HG02852 (cell line): ENCODE measurements at regions not wholly inside any gene's neighbourhood (a gene's known extent, or its start where the extent isn't known, plus 50 kb on each side); places are given as distances from the start of the nearest gene placed in this dataset.
"Not testable (repeated sequence)": the region's sequence is repeated elsewhere in the genome, so short reads cannot be mapped to it uniquely, and the experiment has no call there.

Experiments used
- ATAC-seq: cut with Tn5 transposase; IDR thresholded peaks from one replicate; pipeline ENCODE4 v1.9.1; 2021; ENCODE audit warnings: mild to moderate bottlenecking, moderate library complexity; ENCODE audit not compliant: unreplicated experiment

DNA sequence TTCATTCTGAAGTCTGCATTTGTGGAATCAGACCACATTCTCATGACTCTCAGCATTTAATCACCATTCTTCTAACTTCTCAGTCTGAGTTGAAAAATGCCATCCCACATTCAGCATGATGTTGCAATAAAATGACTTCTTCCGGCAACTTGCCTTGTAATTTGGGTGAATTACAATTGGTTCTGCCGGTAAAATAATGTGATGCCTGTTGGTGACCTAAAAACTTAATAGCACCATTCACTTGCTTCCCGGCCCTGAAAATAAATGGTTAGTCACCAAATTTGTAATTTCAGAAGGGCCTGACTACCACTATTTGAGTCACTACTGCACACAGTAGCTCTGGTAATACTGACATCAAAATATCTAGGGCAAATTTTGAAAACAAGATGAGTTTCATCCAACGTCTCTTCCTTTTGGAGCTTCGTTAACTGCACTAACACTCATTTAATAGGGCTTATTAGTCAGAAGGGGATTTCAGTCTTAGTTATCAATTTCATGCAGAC lies 637.1 kb upstream of the CHAC2 start:
- ATAC-seq, result peak; percentile 54

DNA sequence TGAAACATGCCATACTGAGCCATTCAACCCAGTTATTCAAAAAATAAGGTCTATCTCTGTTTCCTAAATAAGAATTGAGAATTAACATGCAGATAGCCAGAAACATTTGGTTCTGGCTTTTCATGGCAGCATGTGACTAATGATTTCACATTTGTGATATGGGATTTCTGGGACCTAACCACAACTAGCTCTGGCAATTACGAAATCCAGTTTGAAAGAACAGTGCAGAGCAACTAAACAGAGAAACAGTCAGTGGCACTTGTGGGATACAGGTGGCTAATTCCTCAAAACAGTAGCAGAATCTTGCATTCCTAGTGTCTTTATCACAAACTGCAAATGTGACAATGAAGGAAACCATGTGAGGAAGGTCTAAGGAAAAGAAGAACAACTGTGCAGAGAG lies 637.8 kb upstream of the CHAC2 start:
- ATAC-seq, result no peak

DNA sequence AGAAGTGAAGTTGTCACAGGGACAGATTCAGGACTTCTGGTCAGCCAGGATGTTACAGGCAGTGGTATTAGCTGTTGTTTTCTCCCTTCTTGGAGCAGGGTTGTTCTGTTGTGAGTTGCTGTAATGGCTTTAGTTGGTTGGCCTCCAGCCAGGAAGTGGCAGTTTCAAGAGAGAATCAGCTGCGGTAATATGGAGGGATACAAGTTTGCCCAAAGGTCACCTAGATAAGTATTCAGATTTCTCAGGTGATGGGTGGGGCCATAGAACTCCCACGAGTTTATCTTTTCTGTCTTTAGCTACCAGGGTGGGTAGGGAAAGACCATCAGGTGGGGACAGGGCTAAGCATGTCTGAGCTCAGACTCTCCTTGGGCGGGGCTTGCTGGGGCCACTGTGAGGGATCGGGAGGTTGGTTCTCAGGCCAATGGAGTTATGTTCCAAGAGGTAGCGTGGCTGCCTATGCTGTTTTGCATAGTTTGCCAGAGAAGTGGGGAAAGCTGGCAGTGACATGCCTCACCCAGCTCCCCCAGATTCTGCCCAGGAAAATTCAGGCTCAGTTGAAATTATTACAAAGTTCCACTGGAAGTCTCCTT lies 640.4 kb upstream of the CHAC2 start:
- no peak for ATAC-seq

DNA sequence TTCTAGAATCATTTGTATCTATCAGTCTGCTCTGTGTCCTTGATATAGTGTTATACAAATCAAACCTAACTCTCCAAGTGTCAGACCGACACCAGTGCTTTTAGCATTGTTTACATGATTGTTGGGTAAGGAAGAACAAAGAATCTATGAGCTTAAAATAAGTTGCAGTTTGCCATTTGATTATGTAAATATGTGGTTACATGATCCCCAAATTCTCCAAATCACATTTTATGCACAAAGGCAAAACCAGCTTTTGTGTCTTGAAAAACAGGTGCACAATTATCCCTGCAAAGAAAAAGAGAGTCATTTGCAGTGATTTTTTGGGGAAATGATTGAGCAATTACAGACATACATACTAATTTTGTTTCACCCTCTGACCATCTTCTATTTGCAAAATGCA lies 652.6 kb upstream of the CHAC2 start:
- ATAC-seq, result no peak

DNA sequence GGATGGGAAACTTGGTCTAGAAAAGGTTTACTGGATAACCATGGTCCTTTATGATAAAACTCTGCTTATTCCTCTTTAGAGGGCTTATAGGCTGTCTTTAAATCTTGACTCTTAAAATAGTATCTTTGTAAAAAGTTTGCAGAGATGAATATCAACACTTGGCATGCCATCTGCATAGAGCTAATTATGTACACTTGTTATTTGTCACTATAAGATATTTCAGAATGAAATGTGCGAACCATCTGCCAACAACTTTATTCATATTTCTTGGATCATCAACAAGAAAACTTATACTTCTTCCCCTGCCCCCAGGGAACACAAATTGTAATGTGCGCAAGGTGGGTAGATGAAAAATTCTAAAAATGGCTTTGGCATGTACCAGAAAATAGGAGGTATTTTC lies 653.0 kb upstream of the CHAC2 start:
- no peak for ATAC-seq

DNA sequence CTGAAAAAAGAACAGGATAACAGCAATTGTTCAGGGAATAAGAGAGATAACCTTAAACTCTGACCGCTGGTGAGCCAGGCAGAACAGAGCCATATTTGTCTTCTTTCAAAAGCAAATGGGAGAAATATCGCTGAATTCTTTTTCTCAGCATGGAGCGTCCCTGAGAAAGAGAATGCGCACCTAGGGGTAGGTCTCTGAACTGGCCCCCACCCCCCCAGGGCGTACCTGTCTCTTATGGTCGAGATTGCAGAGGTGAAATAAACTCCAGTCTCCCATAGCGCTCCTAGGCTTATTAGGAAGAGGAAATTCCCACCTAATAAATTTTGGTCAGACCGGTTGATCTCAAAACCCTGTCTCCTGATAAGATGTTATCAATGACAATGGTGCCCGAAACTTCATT lies 655.2 kb upstream of the CHAC2 start:
- not testable (repeated sequence) for ATAC-seq

DNA sequence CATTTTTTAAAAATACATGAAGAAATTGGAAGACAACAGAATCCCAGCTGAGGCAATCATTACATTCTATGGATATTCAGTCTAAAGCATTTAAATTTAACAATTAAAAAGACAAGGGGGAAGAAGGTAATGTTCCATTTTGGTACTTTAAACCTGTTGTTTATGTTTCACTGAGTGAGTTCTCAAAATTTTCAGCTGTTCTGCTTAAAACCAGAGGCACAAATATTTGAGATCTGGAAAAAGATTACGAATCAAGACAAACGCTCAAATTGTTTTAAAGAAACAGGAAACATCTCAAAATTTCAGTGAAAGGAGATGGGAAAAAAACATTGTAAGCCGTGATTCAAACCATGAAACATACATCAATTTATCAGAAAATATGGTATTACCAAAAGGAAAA lies 656.2 kb upstream of the CHAC2 start:
- no peak for ATAC-seq

DNA sequence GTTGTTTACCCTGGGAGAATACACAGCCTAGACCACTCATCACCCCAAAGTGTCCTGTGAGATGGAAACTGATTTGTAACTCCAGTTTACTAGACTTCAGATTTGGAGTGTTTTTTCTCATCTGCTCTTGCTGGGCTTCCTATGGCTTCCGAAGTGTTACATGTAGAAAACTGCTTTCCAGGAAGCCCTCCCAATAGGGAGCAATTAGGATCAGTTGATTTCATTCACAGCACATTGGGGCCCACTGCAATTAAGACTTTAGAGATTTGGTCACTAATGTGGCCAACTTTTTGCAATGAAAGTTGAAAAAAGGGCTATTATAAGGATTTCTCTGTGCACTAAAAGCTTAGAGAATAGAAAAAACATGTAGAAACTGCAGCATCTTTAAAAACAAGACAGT lies 656.6 kb upstream of the CHAC2 start:
- ATAC-seq, result no peak

DNA sequence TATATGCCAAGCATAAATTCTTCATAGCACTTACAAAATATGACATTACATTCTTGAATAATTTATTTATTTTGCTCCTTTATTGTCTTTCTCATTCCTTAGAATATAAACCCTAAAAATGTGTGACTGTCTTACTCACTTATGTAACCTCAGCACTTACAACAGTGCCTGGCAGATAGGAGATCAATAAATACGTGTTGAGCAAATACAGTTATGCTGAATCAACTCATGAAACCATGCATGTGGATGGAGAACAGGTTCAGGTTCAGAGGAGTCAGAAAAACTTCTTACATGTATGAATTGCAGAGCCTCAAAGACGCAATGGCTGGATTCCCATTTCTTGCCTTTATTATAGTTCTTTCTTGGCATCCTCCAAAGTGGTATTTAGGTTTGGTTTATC lies 659.4 kb upstream of the CHAC2 start:
- ATAC-seq, result no peak

DNA sequence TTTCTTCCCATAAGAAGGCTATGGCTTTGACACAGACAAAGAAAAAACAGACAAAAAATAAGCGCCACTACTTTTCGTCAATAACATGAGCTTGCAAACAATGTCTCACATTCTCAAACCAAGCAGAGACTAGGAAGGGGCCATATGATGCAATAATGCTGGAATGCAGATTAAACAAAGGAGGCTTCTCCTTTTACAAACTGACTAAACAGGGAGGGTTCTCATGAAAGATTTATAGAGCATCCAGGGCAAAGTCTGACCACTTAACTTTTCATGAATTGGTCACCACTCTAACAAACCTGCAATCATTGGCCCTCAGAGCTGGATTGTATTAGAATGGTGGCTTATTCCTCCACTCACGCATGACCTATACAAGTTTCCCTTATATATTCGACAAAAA lies 663.3 kb upstream of the CHAC2 start:
- no peak for ATAC-seq

DNA sequence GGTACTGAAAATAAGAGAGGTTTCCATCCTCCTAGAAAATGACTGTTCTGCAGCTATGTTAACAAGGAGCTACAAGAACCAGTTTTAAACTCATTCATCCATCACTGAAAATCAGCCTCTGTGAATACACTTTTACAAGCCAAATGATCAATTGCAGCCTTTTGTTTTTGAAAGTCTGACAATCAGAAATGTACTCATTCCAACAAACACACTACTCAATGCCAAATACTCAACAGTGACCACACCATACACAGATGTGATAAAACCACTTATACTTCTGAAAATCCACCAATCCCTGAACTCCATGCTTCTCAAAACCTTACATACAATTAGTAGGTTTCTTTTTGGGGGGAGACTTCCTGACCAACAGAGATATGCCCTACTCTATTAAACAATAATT lies 663.9 kb upstream of the CHAC2 start:
- ATAC-seq, result no peak

DNA sequence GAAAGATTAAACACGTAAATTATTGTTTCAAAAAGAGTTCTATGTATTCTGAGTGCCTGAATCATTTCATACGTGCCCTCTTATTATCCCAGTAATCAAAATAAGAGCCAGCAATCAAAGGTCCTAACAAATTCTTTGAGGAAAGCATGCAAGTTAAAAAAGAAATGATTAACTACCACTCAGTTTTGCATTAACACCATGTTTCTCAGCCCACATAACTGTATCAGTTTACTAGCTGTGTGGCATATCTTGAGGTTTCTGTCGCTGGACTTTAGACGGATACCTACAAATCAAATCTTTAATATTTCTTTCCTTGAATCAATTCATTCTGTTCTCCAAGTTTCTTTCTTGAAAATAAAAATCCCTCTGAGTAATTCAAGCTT lies 668.9 kb upstream of the CHAC2 start:
- no peak for ATAC-seq

DNA sequence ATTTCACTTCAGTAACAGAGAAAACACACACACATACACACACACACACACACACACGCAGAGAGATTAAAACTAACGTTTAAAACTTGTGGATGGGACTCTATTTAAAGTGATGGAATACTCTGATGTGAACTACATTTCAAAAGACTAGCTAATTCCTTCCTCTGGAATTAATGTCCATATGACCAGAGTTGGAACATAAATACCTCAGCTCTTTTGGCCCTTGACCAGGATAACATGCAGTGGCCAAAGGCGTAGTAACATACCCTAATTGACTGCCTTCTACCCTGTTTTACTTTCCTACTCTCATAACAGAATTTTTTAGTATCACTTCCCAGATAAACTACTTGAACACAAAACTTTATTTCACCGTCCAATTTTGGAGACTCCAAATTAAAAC lies 671.3 kb upstream of the CHAC2 start:
- no peak for ATAC-seq

DNA sequence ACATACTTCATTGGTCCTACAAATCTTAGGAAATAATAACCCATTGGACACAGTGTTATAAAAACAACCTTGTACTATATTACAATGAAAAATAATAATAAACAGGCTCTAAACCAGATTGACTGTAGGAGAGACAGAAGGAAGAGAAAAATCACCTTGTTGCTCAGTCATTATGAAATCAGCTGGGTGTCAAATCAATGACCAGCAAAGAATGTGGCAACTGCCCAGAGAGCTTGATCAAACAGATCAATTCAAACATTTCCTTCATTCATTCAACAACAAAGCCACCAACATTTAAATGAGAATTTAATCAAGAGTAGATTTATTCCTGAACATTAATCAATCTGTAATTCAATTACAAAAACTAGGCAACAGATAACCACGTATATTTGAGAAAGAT lies 671.9 kb upstream of the CHAC2 start:
- no peak for ATAC-seq

DNA sequence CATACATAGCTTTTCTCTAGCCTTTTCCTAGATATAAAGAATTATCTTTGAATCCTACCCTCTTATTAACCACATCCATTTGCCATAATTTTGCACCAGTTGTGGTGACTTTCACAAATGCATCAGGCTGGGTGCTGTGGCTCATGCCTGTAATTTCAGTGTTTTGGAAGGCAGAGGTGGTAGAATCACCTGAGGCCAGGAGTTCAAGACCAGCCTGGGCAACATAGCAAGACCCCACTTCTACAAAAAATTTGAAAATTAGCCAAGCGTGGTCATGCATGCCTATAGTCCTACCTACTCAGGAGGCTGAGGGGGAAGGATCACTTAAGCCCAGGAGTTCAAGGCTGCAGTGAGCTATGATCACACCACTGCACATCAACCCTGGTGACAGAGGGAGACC lies 672.4 kb upstream of the CHAC2 start:
- no peak for ATAC-seq

DNA sequence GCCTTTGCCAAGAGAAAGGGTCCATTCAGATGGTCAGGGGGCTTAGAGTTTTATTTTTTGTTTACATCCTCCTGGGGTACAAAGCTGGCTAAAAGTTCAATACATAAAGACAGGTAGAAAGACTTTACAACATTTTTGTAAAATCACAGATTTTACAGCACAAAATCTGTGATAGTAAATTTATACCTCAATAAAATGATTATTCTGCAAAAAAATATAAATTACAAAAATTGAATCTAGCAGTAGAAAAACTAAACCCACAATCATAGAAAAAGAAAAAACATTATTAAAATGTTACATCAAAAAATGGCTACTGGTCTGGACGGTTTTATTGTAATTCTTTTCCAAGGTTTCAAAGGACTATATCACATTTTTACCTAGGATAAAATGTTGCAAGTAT lies 674.2 kb upstream of the CHAC2 start:
- ATAC-seq, result no peak

DNA sequence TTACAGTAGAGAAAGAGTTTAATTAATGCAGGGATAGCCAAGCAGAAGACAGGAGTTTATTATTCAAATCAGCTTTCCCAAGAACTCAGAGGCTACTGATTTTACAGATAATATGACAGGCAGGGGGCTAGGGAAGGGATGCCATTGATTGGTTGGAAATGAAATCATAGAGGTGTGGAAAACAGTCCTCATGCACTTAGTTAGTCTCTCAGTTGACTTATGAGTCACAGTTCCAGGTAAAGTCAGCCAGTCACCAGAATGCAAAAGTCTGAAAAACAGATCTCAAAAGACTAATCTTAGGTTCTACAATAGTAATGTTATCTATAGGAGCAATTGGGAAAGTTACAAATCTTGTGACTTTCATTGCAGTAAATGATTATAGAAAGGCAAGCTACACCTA lies 676.4 kb upstream of the CHAC2 start:
- ATAC-seq, result no peak

DNA sequence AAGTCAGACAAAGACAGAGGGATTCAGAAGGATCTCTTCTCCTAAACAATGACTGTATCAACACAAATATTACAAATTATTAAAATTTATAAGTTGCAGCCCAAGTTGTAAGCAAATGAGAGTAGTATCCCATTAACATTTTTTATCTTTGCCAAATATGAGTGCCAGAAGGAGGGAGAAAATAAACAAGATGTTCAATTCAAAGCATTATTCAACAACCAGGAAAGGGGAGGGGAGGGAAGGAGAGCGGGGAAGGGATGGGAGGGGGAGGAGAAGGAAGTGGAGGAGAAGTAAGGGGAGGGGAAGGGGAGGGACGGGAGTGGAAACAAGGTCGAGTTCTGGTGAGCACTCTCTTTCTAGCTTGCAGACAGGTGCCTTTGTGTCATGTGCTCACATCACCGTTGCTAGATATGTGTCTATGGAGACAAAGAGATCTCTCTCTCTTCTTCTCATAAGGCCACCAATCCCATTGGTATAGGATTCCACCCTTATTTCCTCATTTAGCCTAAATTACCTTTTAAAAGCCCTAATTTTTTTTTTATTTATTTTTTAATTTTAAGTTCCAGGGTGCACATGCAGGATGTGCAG lies 679.6 kb upstream of the CHAC2 start:
- ATAC-seq, result no peak

DNA sequence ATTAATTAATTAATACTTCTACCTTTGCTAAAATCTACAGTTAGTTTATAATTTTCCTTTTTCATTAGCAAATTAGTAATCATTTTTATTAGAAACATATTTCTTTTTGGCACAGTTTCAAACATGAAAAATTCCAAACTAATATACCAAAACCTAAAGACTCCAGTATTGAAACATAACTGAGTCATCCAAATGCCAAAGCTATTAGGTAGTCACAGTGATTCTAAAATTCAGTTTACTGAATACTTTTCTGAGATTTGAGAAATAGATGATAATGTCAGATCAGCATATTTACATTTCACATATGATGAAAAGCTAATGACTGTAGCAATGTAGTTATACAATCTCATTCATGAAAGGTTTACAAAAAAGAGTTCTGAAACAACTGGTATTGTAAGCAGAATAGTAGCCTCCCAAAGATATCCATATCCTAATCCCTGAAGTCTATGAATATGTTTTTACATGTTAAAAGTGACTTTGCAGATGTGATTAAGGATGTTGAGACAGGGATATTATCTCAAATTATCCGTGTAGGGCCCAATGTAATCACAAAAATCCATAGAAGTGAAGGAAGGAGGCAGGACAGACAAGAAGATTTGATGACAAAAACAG lies 680.2 kb upstream of the CHAC2 start:
- ATAC-seq, result no peak

DNA sequence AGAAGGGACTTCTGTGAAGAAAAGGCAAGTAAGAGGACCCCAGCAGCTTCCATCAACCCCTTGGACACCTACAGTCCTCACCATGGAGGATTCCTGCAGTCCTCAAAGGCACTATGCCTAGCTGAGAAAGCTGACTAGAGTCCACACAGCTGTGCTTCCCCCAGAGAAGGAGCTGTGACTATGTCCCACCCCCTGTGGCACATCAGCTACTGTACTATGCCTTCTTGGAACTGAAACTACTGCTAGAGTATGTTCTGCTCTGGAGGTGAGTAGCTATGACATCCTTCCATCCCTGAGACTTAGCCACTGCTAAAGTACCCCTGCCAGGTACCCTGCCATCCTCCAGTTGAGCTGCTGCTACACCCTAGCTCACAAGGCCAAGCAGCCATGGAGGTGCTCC lies 690.2 kb upstream of the CHAC2 start:
- no peak for ATAC-seq

DNA sequence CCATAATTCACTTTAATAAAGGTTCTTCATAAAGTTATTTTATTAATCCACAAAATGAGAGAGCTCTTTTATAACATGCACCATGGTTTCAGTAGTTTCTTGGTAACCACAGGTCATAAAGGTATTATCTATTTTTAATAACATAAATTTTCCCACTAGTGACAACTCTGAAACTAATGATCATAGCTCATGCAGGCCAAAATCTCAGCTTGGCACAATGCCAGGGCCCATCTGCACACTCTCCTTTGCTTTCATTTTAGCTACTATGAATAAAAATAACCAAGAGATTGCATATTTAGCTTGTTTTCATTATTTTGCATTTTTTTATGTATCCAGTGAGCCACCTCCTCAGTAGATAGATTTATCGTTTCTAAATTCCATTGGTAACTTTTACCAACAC lies 691.8 kb upstream of the CHAC2 start:
- ATAC-seq, result no peak

DNA sequence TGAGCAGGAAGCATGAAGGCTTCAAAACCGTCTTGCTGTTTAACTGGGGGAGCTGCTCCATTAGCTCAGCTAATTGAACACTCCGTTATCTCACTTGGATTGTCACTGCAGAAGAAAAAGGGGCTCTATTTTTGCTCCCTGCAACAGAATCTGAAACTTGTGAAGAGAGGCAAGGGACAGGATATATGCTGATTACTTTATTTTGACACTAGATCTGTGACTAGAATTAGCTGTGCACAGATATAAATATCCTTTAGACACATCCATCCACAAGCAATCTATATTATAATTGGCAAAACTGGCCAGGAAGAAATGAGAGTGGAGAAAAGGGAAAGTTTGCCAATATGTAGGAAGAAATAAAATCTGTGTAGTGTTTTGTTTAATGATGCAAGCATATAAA lies 700.1 kb upstream of the CHAC2 start:
- ATAC-seq, result no peak

DNA sequence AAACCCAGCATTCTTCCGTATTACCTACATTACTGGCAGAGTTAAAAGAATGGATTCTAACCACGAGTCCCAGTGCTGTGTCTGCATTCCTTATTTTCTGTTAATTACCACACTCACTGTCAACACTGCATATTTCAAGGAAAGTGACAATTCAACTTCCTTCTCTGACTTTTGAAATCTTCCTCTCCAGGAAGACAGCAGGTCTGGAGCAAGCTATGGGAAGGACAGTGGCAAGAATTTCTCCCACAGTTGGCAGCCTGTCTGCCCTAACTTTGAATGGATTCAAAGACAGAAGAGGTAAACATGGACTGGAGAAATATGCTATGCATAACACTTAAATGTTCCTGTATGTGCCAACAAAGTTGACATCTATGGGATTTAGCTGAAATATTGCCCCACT lies 700.5 kb upstream of the CHAC2 start:
- ATAC-seq, result no peak
